Smooth muscle cell (in vitro differentiated cells): ENCODE measurements at regions not wholly inside any gene's neighbourhood (a gene's known extent, or its start where the extent isn't known, plus 50 kb on each side); places are given as distances from the start of the nearest gene placed in this dataset.

Experiments
- DNase-seq: peaks from one replicate; lab custom pipeline; 2025; ENCODE audit not compliant: unreplicated experiment; lab: John Stamatoyannopoulos, UW
- H2AFZ ChIP-seq: fragments of 200-600 bp; sonication (generic); 2 replicates; pipeline ENCODE4 v1.6.0; 2016; ENCODE audit warnings: antibody characterized with exemption, low read depth, mild to moderate bottlenecking
- H3F3A ChIP-seq: fragments of 200-600 bp; sonication (generic); 2 replicates; pipeline ENCODE4 v1.6.0; 2017; ENCODE audit warnings: antibody characterized with exemption, low read depth
- H3K27ac ChIP-seq: fragments of 200-600 bp; sonication (generic); 2 replicates; pipeline ENCODE4 v1.5.1; 2016; ENCODE audit warnings: low read depth, mild to moderate bottlenecking
- H3K27me3 ChIP-seq: fragments of 200-600 bp; sonication (generic); 2 replicates; pipeline ENCODE4 v1.6.1; 2016; ENCODE audit warnings: low read depth, mild to moderate bottlenecking
- H3K36me3 ChIP-seq: fragments of 200-600 bp; sonication (generic); 2 replicates; pipeline ENCODE4 v1.5.1; 2016; ENCODE audit warnings: low read depth
- H3K4me1 ChIP-seq: fragments of 200-600 bp; sonication (generic); 2 replicates; pipeline ENCODE4 v1.5.1; 2016; ENCODE audit warnings: low read depth
- H3K4me2 ChIP-seq: fragments of 200-600 bp; sonication (generic); 2 replicates; pipeline ENCODE4 v1.6.0; 2016; ENCODE audit warnings: mild to moderate bottlenecking
- H3K4me3 ChIP-seq: fragments of 200-600 bp; sonication (generic); 2 replicates; pipeline ENCODE4 v1.5.1; 2016; ENCODE audit warnings: mild to moderate bottlenecking
- H3K79me2 ChIP-seq: fragments of 200-600 bp; sonication (generic); 2 replicates; pipeline ENCODE4 v1.6.0; 2016; ENCODE audit warnings: low read depth, mild to moderate bottlenecking
- H3K9ac ChIP-seq: fragments of 200-600 bp; sonication (generic); 2 replicates; pipeline ENCODE4 v1.6.0; 2016; ENCODE audit warnings: low read depth
- H3K9me3 ChIP-seq: fragments of 200-600 bp; sonication (generic); replicated peaks from 2 replicates; pipeline ENCODE4 v1.5.1; 2016; ENCODE audit warnings: low read depth
- H4K20me1 ChIP-seq: fragments of 200-600 bp; sonication (generic); 2 replicates; pipeline ENCODE4 v1.6.0; 2016; ENCODE audit warnings: low read depth
- CTCF ChIP-seq: fragments of 200-600 bp; sonication (generic); IDR thresholded peaks from 2 replicates; pipeline ENCODE4 v1.5.1; 2017; ENCODE audit warnings: borderline replicate concordance, mild to moderate bottlenecking, antibody characterized with exemption; ENCODE audit not compliant: insufficient read depth, poor library complexity, severe bottlenecking
- WGBS: methylation state at CpG from one replicate; pipeline ENCODE4 v1.1.7; 2016; ENCODE audit warnings: low lambda C conversion rate; 5-methylcytosine and 5-hydroxymethylcytosine counted together

GRCh38 chr11:127596433-127596832 lies 595.9 kb upstream of the KIRREL3 start:
- 82% methylated on average over 3 of the region's 3 CpGs for WGBS
- no peak overlapping the region for H3K9ac ChIP-seq

GRCh38 chr11:127592371-127592770 lies 591.8 kb upstream of the KIRREL3 start:
- Histone ChIP-seq H3K36me3 (no peaks in the 10 kb centered on the region), H3K9me3 (no peaks in the 10 kb centered on the region), H2AFZ (no peak overlapping the region), H3K27me3 (peaks cover 19% of the 10 kb centered on the region), H3K9ac (no peak overlapping the region), H3K27ac (no peak overlapping the region), H3K79me2 (no peaks in the 10 kb centered on the region), H3K4me2 (no peak overlapping the region), H3K4me1 (no peaks in the 10 kb centered on the region), H4K20me1 (no peaks in the 10 kb centered on the region), H3F3A (no peaks in the 10 kb centered on the region), H3K4me3 (no peak overlapping the region)
- TF ChIP-seq CTCF: no peak
- DNase-seq: no peak
- 90% methylated on average over 1 of the region's 1 CpG for WGBS

More at GRCh38 chr11:127596433-127596832, 595.9 kb upstream of the KIRREL3 start:
- peaks cover 26% of the 10 kb centered on the region for H3K27me3 ChIP-seq
- no peak for DNase-seq
- no peak for TF ChIP-seq CTCF
- H3K4me1 ChIP-seq: no peaks in the 10 kb centered on the region
- H4K20me1 ChIP-seq: no peaks in the 10 kb centered on the region
- H3K36me3 ChIP-seq: no peaks in the 10 kb centered on the region
- no peaks in the 10 kb centered on the region for H3K9me3 ChIP-seq
- no peak overlapping the region for H3K4me3 ChIP-seq
- H2AFZ ChIP-seq: no peak overlapping the region
- H3K79me2 ChIP-seq: no peaks in the 10 kb centered on the region
- no peak overlapping the region for H3K27ac ChIP-seq
- no peak overlapping the region for H3K4me2 ChIP-seq
- no peaks in the 10 kb centered on the region for H3F3A ChIP-seq

GRCh38 chr11:127590314-127590713 lies 589.7 kb upstream of the KIRREL3 start:
- H4K20me1 ChIP-seq: no peaks in the 10 kb centered on the region
- no peaks in the 10 kb centered on the region for H3K4me1 ChIP-seq
- H3K27ac ChIP-seq: no peak overlapping the region
- H3K4me3 ChIP-seq: no peak overlapping the region
- 74% methylated on average over 1 of the region's 1 CpG for WGBS
- no peaks in the 10 kb centered on the region for H3K9me3 ChIP-seq
- no peak overlapping the region for H2AFZ ChIP-seq
- TF ChIP-seq CTCF: no peak
- no peak overlapping the region for H3K9ac ChIP-seq
- H3K36me3 ChIP-seq: no peaks in the 10 kb centered on the region
- H3K27me3 ChIP-seq: peaks cover 16% of the 10 kb centered on the region
- no peaks in the 10 kb centered on the region for H3F3A ChIP-seq
- H3K4me2 ChIP-seq: no peak overlapping the region
- no peak for DNase-seq
- no peaks in the 10 kb centered on the region for H3K79me2 ChIP-seq

- H3K79me2 ChIP-seq: no peaks in the 10 kb centered on the region
- H3K36me3 ChIP-seq: no peaks in the 10 kb centered on the region
Observed at GRCh38 chr11:127588431-127588830, 587.9 kb upstream of the KIRREL3 start.

More at GRCh38 chr11:127588431-127588830, 587.9 kb upstream of the KIRREL3 start:
- no peaks in the 10 kb centered on the region for H3F3A ChIP-seq
- no peak for DNase-seq
- no peak for TF ChIP-seq CTCF
- H2AFZ ChIP-seq: no peak overlapping the region
- H3K27me3 ChIP-seq: peaks cover 11% of the 10 kb centered on the region
- H3K9ac ChIP-seq: no peak overlapping the region
- H4K20me1 ChIP-seq: no peaks in the 10 kb centered on the region
- no peaks in the 10 kb centered on the region for H3K4me1 ChIP-seq
- H3K4me3 ChIP-seq: no peak overlapping the region
- no peak overlapping the region for H3K4me2 ChIP-seq
- 92% methylated on average over 5 of the region's 5 CpGs for WGBS
- no peak overlapping the region for H3K27ac ChIP-seq
- H3K9me3 ChIP-seq: no peaks in the 10 kb centered on the region
